DMS53 (cell line): ENCODE measurements at regions not wholly inside any gene's neighbourhood (a gene's known extent, or its start where the extent isn't known, plus 50 kb on each side); places are given as distances from the start of the nearest gene placed in this dataset.

Source experiments
- DNase-seq: peaks from one replicate; lab custom pipeline; 2025; lab: John Stamatoyannopoulos, UW

DNA sequence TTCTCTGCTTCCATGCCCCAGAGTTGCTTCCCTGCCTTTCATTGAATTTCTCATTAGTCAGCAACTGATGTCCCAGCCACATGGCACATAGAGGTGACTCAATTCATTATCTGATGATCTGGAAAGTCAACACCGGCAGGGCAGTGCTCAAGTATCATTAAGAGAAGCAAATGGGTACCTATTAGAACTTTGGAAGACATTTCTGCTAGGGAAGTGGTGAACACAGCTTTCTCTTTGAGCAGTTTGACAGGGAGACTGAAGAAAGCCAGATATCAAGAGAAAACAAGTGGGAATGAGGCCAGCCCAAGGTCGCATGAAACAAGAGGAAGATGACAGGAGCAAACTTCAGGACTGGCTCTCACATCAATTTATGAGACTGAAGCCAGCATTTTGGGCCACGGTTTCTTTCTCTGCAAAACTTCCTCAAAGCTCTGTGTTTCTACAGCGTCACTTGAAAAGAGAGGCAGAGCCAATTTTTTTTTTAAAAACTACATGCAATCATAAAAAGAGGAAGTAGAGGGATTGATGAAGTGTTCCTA, 108.3 kb upstream of the RPS6KA3 start:
- peak; percentile 83 for DNase-seq

GRCh38 chrX:20374450-20374849, 107.7 kb upstream of the RPS6KA3 start:
- DNase-seq, result peak; percentile 37

GRCh38 chrX:20373063-20373462, 106.4 kb upstream of the RPS6KA3 start:
- DNase-seq, result peak; percentile 77

GRCh38 chrX:20372533-20372932, 105.8 kb upstream of the RPS6KA3 start:
- DNase-seq, result peak; percentile 56

GRCh38 chrX:20369468-20369867, 102.8 kb upstream of the RPS6KA3 start:
- no peak for DNase-seq

- no peak for DNase-seq
These were observed 97.5 kb upstream of the RPS6KA3 start for GRCh38 chrX:20364238-20364637.

- DNase-seq, result no peak
These were observed 96.6 kb upstream of the RPS6KA3 start for GRCh38 chrX:20363275-20363674.

DNA sequence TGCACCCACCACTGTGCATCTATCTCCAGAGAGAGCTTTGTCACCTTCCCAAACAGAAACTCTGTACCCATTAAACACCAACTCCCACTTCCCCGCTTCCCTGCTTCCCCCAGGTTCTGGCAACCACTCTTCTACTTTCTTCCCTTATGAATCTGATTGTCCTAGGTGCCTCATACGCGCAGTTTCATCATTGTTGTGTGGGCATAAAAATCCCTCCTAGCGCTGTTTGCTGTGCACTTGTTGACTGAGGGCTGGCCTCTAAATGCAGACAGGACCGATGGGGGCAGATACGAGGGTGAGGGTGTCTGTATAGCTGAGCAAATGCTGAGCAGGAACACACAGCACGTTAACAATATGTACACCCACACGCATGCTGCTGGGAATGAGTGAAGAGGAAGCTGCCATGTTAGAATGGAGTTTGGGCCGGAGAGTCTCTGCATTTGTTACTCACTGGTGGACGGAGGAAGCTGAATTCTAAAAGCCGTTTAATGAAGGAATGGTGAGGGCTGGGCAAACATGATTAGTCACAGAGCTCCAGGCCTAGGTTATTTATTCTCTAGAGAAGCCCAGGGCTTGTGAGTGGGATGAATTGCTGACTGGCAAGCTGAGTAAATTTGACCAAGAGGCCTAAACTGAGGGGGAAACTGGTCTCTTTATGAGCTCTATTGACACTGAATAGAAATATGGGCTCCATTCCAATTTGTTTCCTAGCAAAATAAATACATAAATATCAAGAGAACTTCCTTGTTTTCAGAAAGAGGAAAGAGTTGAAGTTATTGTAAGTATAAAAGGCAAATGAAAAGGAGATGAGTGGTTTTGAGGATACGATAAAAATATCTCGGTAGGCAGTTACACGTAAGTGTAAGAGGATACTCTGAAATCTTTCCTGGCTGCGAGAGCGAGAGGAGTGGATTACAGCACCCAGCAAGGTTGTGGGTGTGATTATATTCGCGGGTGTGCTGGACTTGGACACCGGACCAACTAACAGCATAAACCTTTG, 95.9 kb upstream of the RPS6KA3 start:
- DNase-seq, result peak; percentile 99

DNA sequence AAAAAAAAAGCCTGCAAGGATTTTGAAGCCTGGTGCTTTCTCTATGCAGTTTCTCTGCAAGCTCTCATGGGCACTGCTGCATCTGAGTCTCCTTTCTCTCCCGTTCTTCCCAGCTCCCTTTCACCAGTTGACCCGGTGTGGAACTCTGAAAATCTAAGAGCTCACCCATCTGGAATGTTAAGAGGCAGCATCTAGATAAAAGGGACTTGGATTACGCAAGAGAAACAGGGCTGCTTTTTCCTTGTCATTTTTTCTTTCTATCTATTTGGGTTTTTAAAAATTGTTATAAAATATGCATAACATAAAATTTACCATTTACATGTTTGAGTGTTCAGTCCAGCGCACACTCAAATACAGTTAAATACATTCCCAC, 95.2 kb upstream of the RPS6KA3 start:
- peak; percentile 90 for DNase-seq

DNA sequence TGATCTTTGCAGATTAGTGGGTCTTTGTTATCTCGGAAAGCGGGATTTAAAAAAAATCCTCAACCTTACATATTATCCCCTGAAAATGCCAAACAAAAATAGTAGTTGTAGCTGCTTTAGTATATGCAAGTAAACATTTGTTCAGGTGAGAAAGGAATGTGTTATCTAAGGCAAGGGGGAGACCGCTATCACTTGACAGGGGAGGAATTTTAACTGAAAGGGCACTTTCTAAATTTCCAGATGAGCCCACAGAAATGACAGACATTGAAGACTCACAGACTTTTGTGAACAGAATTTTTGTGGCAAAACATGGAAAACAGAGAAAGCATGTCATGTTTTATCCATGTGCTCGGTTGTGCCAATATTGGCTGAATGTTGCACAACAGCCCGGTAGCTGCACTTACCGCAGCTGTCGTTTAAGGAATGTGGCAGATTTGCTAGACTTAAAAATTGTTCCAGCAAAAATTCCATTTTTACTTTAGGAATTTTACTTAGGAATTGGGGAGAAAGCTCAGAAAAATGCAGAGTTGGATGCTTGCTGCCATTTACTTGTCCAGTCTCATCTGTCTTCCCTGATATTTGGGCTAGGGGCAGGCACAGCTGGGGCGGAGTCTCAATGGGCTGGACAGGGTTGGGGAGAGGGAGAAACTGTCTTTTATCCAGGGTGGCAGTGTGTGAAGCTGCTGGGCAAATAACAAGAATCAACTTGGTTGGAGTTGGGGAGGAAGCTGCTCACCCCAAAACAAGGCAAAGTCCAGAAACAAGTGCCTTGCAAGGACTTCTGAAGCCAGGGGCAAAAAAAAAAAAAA, 94.6 kb upstream of the RPS6KA3 start:
- peak; percentile 77 for DNase-seq

DNA sequence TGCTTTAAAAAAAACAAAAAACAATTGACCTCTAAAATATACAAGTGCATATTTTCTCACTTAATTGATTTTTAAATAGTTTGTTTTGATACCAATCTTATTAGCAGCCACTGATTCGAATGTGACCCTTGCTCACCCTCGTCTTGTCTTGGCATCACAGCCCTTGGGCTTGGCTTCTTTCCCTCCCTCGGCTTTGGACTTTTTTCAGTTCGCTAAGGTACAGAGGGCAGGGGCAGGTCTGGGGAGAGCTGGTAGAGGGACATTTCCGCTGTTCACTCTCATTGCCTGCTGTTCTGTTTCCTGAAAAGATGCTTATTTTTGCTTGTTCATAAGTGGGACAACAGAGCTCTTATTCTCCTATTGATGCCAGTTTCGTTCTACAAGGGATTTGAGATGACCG, 88.5 kb upstream of the RPS6KA3 start:
- no peak for DNase-seq

GRCh38 chrX:20354505-20354904, 87.8 kb upstream of the RPS6KA3 start:
- DNase-seq, result no peak

- no peak for DNase-seq
These were observed 86.2 kb upstream of the RPS6KA3 start for GRCh38 chrX:20352935-20353336.

- no peak for DNase-seq
These were observed 85.8 kb upstream of the RPS6KA3 start for GRCh38 chrX:20352504-20352903.

DNA sequence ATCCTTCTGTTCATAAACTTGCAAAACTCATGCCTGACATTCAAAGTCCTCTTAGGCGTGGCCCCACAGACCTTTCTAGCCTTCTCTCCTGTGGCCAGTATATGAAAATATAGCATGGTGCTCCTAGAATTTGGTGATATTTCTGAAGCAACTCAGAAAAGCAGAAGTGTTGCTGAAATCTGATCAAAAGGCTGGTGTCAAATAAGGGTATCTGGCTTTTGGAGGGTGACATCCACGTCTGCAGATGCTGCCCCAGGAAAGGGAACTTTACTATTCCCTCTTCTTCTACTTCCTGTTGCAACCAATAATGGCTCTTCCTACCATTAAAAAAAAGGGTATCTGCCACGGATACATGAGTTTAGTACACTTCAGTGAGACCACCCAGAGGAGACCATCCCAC, 83.9 kb upstream of the RPS6KA3 start:
- DNase-seq, result no peak

GRCh38 chrX:20348139-20348538, 81.4 kb upstream of the RPS6KA3 start:
- DNase-seq, result no peak

GRCh38 chrX:20347481-20347880, 80.8 kb upstream of the RPS6KA3 start:
- DNase-seq, result no peak

DNA sequence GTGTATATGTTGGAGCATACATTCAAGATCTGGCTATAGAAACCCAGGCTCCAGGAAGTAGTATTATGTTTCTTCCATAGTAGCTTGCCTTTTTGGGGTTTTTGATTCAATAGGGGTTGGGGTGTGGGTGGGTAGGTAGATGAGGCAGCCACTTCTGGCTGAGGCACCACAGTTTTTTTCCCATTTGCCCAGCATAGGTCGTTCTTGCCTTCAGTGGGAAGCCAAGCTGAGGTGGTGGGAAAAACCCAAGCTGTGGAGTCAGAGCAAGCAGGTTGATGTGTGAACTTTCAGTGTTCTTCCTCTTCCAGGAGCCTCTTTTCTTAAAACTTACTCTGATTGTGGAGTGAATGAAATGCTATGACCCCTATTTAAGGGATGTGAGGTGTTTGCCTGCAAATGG, 67.0 kb upstream of the RPS6KA3 start:
- no peak for DNase-seq

DNA sequence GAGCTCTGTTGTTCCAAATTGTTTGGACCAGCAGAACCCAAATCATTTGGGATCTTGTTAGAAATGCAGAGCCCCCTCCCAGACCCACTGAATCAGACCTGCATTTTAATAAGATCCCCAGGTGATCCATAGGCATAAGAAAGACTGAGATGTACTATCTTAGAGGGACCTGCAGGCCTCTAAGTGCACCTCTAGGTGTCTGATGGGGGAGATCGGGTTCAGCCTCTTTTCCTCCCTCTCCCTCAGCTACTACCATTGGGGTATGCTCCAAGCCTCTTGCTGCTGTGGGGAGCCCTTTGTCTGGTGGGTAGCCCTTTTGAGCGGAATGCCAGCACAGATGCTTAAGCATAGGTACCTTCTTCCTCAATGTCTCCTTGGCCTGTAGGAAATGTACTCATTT, 63.8 kb upstream of the RPS6KA3 start:
- DNase-seq, result no peak

- no peak for DNase-seq
These were observed 62.7 kb upstream of the RPS6KA3 start for GRCh38 chrX:20329435-20329834.

- no peak for DNase-seq
These were observed 59.2 kb upstream of the RPS6KA3 start for GRCh38 chrX:20325786-20326388.

GRCh38 chrX:20322887-20323286, 56.2 kb upstream of the RPS6KA3 start:
- no peak for DNase-seq
